GM21786 (cell line): ENCODE measurements at regions not wholly inside any gene's neighbourhood (a gene's known extent, or its start where the extent isn't known, plus 50 kb on each side); places are given as distances from the start of the nearest gene placed in this dataset.
"Not testable (repeated sequence)": the region's sequence is repeated elsewhere in the genome, so short reads cannot be mapped to it uniquely, and the experiment has no call there.

ENCODE experiments used
- ATAC-seq: cut with Tn5 transposase; IDR thresholded peaks from one replicate; pipeline ENCODE4 v1.9.1; 2021; ENCODE audit not compliant: unreplicated experiment

- ATAC-seq, result no peak
These were observed 160.8 kb upstream of the APP start for GRCh38 chr21:26331205-26331980.

DNA sequence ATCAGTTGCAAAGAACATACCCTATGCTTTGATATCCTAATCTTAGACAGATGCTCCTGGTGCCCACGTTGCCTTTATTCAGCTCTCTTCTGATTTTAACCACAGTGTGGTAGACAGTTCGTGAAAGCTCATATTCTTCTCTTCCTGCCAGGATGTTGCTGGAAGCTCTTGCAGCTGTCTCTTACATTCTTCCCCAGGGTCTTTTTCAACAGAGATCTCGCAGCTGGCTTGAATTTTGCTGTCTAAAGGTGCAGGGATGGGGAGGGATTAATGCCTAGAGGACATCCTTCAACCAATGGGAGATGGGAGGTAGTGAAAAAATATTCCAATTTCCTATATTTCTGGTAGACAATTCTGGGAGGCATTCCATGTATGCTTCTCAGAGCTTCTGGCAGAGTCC, 150.0 kb upstream of the APP start:
- no peak for ATAC-seq

GRCh38 chr21:26307640-26308039, 137.1 kb upstream of the APP start:
- no peak for ATAC-seq

DNA sequence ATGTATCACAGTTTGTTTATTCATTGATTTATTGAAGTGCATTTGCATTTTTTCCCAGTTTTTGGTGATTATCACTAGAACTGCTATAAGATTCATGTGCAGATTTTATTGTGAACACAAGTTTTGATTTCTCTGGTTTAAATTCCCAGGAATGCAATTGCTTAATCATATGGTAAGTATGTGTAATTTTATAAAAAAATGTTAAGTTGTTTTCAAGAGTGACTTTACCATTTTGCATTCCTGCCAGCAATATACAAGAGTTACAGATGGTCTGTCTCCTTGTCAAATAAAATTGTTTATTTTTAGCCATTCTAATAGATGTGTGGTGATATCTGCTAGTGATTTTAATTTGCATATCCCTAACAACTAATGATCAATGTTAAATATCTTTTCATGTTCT, 127.3 kb upstream of the APP start:
- ATAC-seq, result no peak

- ATAC-seq, result no peak
These were observed 122.8 kb upstream of the APP start for GRCh38 chr21:26293141-26293946.

GRCh38 chr21:26288026-26288425, 117.5 kb upstream of the APP start:
- ATAC-seq, result no peak

- ATAC-seq, result no peak
These were observed 114.0 kb upstream of the APP start for GRCh38 chr21:26284531-26284930.

- no peak for ATAC-seq
These were observed 111.5 kb upstream of the APP start for GRCh38 chr21:26282058-26282457.

DNA sequence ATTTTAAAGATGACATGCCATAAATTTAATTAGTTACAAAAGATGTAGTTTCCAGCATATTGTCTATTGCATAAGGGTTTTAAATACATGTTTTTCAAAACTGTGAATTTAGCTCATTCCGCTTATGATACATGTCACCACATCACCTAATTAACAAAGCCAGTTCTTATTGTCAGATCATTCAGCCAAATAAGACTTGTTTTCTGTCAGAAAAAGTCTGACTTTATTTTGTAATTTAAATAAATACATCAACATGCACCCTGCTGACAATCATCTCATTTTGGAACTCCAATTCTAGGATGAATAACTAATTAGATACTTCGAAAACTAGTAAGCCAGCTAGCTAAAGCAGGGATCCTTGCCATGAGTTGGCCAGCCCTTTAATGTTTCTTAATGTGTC, 110.9 kb upstream of the APP start:
- ATAC-seq, result no peak

- ATAC-seq, result no peak
These were observed 110.2 kb upstream of the APP start for GRCh38 chr21:26280775-26281174.

GRCh38 chr21:26280148-26280547, 109.6 kb upstream of the APP start:
- ATAC-seq, result no peak

- no peak for ATAC-seq
These were observed 105.2 kb upstream of the APP start for GRCh38 chr21:26275801-26276200.

- ATAC-seq, result no peak
These were observed 103.2 kb upstream of the APP start for GRCh38 chr21:26273686-26274313.

DNA sequence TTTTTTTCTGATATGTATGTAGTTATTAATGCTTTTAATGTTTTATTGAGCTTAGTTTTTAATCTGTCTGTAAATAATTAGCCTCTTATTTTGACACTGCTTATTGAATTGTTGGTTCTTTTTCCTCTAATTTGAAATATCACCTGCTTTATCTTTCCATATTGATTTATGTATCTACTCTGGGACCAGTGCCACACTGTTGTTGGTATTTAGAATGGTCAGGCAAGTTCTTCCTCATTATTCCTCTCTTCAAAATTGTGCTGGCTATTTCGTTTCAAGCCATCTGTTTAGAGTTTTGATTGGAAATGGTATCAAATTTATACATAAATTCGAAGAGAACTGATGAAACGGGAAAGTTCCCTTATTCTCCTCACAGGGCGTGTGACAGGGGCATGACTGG, 96.8 kb upstream of the APP start:
- no peak for ATAC-seq

GRCh38 chr21:26246073-26246472, 75.5 kb upstream of the APP start:
- ATAC-seq, result no peak

DNA sequence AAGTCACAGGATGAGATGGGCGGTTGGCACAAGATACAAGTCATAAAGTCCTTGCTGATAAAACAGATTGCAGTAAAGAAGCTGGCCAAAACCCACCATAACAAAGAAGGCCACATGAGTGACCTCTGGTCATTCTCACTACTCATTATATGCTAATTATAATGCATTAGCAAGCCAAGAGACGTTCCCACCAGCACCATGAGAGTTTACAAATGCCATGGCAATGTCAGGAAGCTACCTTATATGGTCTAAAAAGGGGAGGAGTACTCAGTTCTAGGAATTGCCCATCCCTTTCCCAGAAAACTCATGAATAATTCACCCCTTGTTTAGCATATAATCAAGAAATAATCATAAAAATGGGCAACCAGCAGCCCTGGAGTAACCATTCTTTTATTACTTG, 74.9 kb upstream of the APP start:
- ATAC-seq, result no peak

GRCh38 chr21:26238646-26239045, 68.1 kb upstream of the APP start:
- ATAC-seq, result no peak

DNA sequence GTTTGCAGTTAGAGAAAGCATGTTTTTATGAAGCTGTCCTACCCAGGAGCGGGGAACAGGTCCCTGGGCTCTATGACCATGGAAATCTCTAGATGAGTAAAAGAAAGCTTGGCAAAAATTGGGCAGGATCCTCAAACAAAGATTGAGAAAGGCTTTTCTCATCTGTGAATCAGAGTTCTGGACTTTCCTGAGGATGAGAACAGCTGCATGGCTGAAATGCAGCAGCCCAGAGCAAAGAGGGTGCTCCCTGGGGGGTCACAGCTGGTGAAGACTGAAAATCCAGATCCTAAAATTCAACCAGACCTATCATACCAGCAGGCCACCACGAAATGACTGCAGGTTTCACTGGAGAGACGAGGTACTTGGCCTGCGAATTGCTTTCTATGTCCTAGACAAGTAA, 65.7 kb upstream of the APP start:
- no peak for ATAC-seq

DNA sequence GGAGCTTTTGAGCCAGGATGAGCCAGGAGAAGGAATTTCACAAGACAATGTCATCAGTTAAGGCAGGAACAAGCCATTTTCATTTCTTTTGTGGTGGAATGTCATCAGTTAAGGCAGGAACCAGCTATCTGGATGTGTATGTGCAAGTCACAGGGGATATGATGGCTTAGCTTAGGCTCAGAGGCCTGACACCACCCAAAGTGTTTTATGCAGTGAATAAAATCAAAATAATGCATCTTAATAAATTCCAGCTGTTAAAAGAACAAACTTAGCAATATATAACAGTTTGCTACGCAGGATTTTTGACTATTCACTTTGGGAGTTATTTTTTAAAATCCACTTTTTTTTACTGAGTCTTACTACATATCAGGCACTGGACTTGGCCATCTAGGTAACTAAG, 62.7 kb upstream of the APP start:
- ATAC-seq, result not testable (repeated sequence)

GRCh38 chr21:26232491-26232890, 61.9 kb upstream of the APP start:
- not testable (repeated sequence) for ATAC-seq

DNA sequence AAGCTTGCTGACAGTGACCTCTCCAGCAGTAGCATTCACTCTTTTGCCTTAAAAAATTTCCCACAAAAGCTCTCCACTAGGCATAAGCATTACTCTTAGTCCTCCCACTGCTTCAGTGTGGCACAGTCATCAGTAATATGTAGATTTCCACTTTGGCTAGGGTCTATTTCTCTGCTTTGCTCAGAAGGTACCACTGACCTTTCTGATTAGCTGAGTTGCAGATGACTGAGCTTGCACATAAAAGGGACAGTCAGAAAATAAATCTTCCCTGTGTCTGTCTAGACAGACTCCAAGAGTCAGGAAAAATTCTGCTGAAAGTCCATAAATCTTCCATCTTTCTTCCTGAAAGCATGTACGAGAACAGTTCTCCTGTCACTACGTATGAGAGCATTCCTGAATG, 56.6 kb upstream of the APP start:
- ATAC-seq, result no peak

DNA sequence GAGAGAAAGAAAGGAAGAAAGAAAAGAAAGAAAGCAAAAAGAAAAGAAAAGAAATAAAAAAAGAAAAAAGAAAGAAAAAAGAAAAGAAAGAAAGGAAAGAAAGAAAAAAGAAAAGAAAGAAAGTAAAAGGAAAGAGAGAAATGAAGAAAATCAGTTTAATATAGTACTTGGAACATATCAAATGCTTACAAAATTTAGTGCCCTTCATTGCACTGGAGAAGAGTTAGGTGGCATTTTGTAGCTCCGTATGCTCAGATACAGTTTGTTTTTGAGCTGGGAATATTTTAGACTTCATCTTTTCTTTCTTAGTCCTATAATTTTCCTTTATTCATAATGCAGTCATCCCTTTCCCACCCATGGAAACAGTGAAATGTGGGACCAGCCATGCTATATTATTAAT, 56.2 kb upstream of the APP start:
- no peak for ATAC-seq
